ENCODE measurements at regions not wholly inside any gene's neighbourhood (a gene's known extent, or its start where the extent isn't known, plus 50 kb on each side); places are given as distances from the start of the nearest gene placed in this dataset.

DNA sequence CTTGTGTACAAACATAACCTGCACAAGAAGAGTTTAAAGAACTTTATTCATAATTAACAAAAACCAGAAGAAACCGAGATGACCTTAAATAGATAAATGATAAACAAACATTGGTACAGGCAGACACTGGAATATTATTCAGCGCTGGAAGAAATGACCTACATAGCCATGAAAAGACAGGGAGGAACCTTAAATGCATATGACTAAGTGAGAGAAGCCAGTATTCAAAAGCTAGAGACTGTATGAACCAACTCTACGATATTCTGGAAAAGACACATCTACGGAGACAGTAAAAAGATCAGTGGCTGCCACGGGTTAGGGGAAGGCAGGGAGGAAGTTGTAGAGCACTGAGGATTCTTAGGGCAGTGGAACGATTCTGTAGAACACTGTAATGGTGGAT, 333.8 kb upstream of the AKR1E2 start:
- no peak overlapping the region for H3K9ac ChIP-seq (ENCODE audit: low read depth, low read length)

DNA sequence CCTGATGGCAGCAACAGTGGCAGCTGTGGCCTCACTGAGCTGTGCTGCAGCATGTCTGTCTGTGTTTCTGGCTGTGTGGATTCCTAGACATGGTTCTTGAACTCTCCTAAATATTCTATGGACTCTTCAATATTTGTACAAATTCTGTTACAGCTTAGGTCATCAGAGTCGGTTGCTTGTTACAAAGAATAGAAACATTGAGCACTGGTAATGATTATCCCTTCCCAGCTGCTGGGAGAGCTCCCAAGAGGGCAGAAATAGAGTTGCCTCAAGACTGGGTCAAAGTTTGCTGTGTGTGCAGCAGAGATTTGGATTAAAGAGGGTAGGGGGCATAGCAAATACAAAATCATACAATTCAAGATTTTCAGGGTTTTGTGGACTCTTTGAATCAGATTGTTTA, 337.1 kb upstream of the AKR1E2 start:
- 0 out of 2 replicates have a peak, but pooled peaks cover 3% of the 10 kb centered on the region for H3K9me3 ChIP-seq (ENCODE audit: insufficient read depth, low read depth, low read length)
- H3K9ac ChIP-seq (ENCODE audit: low read depth, low read length): no peak overlapping the region
- H3K27ac ChIP-seq (ENCODE audit: low read length): no peak overlapping the region
- no peak overlapping the region for H3K4me3 ChIP-seq (ENCODE audit: low read length)
- no peaks in the 10 kb centered on the region for H3K27me3 ChIP-seq (ENCODE audit: insufficient read depth, low read length)
- H3K4me1 ChIP-seq (ENCODE audit: insufficient read depth, low read length): no peaks in the 10 kb centered on the region
- H3K36me3 ChIP-seq (ENCODE audit: insufficient read depth, low read depth, low read length): no peaks in the 10 kb centered on the region

More for the DNA sequence above, 333.8 kb upstream of the AKR1E2 start:
- no peaks in the 10 kb centered on the region for H3K36me3 ChIP-seq (ENCODE audit: insufficient read depth, low read depth, low read length)
- 0 out of 2 replicates have a peak, but pooled peaks cover 3% of the 10 kb centered on the region for H3K9me3 ChIP-seq (ENCODE audit: insufficient read depth, low read depth, low read length)
- H3K4me1 ChIP-seq (ENCODE audit: insufficient read depth, low read length): no peaks in the 10 kb centered on the region
- no peak overlapping the region for H3K4me3 ChIP-seq (ENCODE audit: low read length)
- no peaks in the 10 kb centered on the region for H3K27me3 ChIP-seq (ENCODE audit: insufficient read depth, low read length)
- no peak overlapping the region for H3K27ac ChIP-seq (ENCODE audit: low read length)

DNA sequence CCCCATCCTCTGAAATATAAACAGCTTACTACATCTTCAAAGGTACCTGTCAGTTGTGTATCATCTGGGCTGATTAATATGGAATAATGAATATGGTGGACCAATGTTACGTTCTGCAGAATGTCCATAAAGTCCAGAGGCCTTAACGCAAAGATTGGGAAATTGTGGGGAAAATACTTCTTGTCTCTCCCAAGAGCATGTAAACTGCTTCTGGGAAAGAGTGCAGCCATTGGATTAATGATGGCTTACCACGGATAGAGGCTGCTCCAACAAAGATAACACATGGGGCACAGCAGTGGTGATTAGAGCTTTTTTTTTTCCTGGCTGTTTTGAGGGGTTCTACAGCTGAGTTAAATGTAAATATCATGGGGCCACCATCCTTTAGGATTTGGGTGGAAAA, 340.4 kb upstream of the AKR1E2 start:
- H3K27me3 ChIP-seq (ENCODE audit: insufficient read depth, low read length): no peaks in the 10 kb centered on the region
- no peak overlapping the region for H3K9ac ChIP-seq (ENCODE audit: low read depth, low read length)
- H3K4me3 ChIP-seq (ENCODE audit: low read length): no peak overlapping the region
- H3K36me3 ChIP-seq (ENCODE audit: insufficient read depth, low read depth, low read length): no peaks in the 10 kb centered on the region
- H3K9me3 ChIP-seq (ENCODE audit: insufficient read depth, low read depth, low read length): no peaks in the 10 kb centered on the region
- peaks cover 4% of the 10 kb centered on the region; the same call in 1 of the 2 replicates for H3K4me1 ChIP-seq (ENCODE audit: insufficient read depth, low read length)
- H3K27ac ChIP-seq (ENCODE audit: low read length): no peak overlapping the region

DNA sequence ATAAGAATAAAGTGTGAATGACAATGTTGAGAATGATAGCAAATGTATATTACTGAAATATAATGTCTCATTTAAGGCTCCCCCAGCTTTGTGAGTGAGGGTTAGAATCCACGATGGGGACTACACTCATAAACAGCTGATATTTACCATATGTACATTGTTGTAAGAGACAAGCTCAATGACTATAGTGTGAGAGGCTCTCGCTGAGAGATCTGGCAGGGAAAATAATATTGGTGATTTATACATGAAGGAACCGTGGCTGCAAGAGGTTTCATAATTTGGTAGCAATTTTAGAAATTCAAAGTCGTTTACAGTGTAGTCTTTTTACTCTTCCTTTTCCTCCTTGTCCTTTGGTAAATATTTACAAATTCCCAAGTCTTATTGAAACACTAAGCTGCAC, 342.2 kb upstream of the AKR1E2 start:
- no peaks in the 10 kb centered on the region for H3K9me3 ChIP-seq (ENCODE audit: insufficient read depth, low read depth, low read length)
- H3K36me3 ChIP-seq (ENCODE audit: insufficient read depth, low read depth, low read length): no peaks in the 10 kb centered on the region
- no peak overlapping the region for H3K4me3 ChIP-seq (ENCODE audit: low read length)
- H3K9ac ChIP-seq (ENCODE audit: low read depth, low read length): no peak overlapping the region
- H3K27ac ChIP-seq (ENCODE audit: low read length): no peak overlapping the region
- H3K27me3 ChIP-seq (ENCODE audit: insufficient read depth, low read length): no peaks in the 10 kb centered on the region
- H3K4me1 ChIP-seq (ENCODE audit: insufficient read depth, low read length): peaks cover 4% of the 10 kb centered on the region; the same call in 1 of the 2 replicates

DNA sequence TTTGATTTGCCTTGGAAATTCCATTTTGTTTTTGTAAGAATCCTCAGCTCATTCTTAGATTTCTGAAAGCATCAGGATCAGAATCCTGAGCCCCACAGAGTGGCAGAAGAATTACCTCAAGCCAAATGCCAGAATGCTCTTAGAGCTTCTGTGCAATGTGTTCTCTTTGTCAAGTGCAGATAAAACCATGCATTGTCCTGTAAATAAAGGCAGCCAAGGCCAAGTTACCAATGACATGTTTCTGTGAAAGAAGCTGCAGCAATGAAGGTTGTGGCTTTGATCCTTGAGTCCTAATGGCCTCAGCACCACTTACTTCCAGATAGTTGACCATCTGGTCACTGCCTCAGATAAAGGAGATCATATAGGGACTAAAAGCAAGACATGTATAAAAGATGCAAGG, 343.3 kb upstream of the AKR1E2 start:
- Histone ChIP-seq H3K9ac (ENCODE audit: low read depth, low read length) (no peak overlapping the region), H3K4me3 (ENCODE audit: low read length) (no peak overlapping the region), H3K27ac (ENCODE audit: low read length) (no peak overlapping the region), H3K4me1 (ENCODE audit: insufficient read depth, low read length) (peaks cover 5% of the 10 kb centered on the region; the same call in 1 of the 2 replicates), H3K9me3 (ENCODE audit: insufficient read depth, low read depth, low read length) (no peaks in the 10 kb centered on the region), H3K36me3 (ENCODE audit: insufficient read depth, low read depth, low read length) (no peaks in the 10 kb centered on the region), H3K27me3 (ENCODE audit: insufficient read depth, low read length) (no peaks in the 10 kb centered on the region)

DNA sequence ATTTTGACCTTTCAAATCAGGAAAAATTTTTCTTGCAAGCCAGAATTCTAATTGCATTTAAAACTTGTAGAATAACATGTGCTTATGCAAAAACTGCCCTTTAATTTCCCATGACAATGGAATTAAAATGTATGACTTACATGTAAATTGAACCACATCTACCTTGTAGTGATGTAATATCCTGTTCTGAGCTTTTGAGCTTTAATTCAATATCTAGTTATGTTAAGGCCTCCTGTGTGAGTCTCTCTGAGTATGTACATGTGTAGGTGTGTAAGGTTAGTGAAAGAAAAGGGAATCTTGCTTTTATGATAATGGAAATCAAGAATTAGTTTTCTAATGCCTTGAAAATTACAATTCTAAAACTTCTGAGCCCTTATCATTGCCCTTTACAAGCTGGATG, 344.8 kb upstream of the AKR1E2 start:
- Histone ChIP-seq H3K4me1 (ENCODE audit: insufficient read depth, low read length) (peaks cover 7% of the 10 kb centered on the region; the same call in 1 of the 2 replicates), H3K9ac (ENCODE audit: low read depth, low read length) (no peak overlapping the region), H3K9me3 (ENCODE audit: insufficient read depth, low read depth, low read length) (no peaks in the 10 kb centered on the region), H3K27me3 (ENCODE audit: insufficient read depth, low read length) (no peaks in the 10 kb centered on the region), H3K27ac (ENCODE audit: low read length) (no peak overlapping the region), H3K4me3 (ENCODE audit: low read length) (no peak overlapping the region), H3K36me3 (ENCODE audit: insufficient read depth, low read depth, low read length) (no peaks in the 10 kb centered on the region)

DNA sequence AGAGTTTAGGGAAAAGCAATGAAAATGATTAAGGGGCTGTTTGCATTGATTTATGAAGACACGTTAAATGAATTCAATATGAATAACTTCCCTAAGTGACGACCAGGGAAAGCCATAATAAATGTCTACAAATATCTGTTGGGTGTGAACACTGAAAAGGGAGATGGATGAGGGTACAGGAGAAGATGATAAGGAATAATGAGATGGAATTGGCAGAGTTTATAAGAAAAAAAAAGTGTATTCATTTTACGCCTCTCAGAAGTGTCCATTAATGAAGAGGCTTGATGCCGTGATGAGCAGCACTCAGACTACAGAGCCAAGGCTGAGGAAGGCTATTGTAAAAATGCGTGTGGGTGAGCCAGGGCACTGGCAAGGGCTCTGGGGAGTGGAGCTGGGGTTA, 346.7 kb upstream of the AKR1E2 start:
- Histone ChIP-seq H3K9me3 (ENCODE audit: insufficient read depth, low read depth, low read length) (no peaks in the 10 kb centered on the region), H3K36me3 (ENCODE audit: insufficient read depth, low read depth, low read length) (no peaks in the 10 kb centered on the region), H3K4me1 (ENCODE audit: insufficient read depth, low read length) (peaks cover 14% of the 10 kb centered on the region), H3K27ac (ENCODE audit: low read length) (no peak overlapping the region), H3K4me3 (ENCODE audit: low read length) (no peak overlapping the region), H3K9ac (ENCODE audit: low read depth, low read length) (no peak overlapping the region), H3K27me3 (ENCODE audit: insufficient read depth, low read length) (no peaks in the 10 kb centered on the region)

DNA sequence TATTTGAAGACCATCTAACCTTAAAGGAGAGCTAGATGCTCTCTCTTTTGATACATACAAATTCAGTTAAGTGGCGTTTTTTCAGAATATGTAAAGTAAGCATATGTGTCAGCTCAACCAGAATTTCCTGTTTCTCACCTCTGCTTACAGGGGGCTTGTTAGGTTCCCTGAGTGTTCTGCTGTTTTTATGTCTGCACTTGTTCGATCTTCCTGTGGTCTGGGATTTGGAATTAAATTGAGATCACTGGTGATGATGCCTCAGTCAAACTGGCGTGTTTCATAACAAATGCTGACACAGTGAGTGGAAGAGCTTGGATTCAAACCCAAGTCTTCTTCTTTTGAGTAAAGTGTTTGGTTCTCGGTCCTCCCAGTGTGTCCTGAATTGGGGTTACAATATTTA, 348.3 kb upstream of the AKR1E2 start:
- Histone ChIP-seq H3K4me3 (ENCODE audit: low read length) (no peak overlapping the region), H3K9ac (ENCODE audit: low read depth, low read length) (no peak overlapping the region), H3K36me3 (ENCODE audit: insufficient read depth, low read depth, low read length) (no peaks in the 10 kb centered on the region), H3K4me1 (ENCODE audit: insufficient read depth, low read length) (peaks cover 16% of the 10 kb centered on the region), H3K9me3 (ENCODE audit: insufficient read depth, low read depth, low read length) (no peaks in the 10 kb centered on the region), H3K27ac (ENCODE audit: low read length) (no peak overlapping the region), H3K27me3 (ENCODE audit: insufficient read depth, low read length) (no peaks in the 10 kb centered on the region)

DNA sequence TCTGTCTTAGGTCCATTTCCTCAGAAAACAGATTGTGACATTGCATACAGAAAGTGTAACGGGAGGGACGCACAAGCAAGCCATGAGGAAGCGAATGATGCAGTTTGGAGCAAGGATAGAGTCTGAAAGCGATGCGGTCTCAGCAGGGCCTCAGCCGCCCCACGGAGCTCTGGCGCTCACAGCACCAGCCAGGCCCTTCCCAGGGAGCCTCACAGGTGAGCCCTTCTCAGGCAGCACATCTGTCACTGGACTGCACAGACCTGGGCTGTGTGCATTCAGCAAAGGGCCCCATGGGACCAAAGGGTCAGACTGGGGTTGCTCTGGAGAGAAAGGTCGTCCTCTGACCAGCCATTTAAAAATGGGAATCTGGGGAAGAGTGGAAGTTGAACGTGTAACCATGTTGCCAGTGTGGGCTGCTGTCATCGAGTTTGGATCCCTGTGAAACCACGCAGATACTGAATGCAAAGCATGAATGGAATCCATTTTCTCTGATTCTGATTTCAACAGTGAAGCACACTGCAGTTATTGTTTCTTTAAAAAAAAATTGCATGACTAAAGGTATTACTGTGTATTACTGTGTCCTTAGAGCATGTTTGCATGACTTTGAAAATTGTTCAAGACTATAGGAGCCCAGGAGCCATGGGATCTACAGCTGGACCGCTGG, 350.0 kb upstream of the AKR1E2 start:
- Histone ChIP-seq H3K9me3 (ENCODE audit: insufficient read depth, low read depth, low read length) (no peaks in the 10 kb centered on the region), H3K27ac (ENCODE audit: low read length) (no peak overlapping the region), H3K36me3 (ENCODE audit: insufficient read depth, low read depth, low read length) (no peaks in the 10 kb centered on the region), H3K4me3 (ENCODE audit: low read length) (no peak overlapping the region), H3K27me3 (ENCODE audit: insufficient read depth, low read length) (no peaks in the 10 kb centered on the region), H3K9ac (ENCODE audit: low read depth, low read length) (no peak overlapping the region), H3K4me1 (ENCODE audit: insufficient read depth, low read length) (peaks cover 13% of the 10 kb centered on the region)

DNA sequence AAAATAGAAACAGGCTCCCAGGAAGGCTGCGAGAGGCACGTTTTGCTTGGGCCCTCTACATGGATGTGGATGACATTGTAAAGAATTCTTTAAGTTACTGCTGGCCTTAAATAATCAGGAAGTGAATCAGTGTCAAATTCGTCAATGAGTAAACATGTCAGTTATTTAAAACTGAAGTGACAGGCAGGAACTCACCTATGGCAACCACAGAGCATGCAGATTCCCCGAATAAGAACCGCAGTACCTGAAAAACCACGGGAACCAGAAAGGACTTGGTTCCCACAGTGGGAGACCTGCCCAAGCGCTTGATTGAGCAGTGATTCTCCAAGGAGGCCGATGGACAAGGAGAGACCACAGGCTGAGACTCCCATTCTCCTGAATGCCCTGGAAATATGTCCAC, 351.2 kb upstream of the AKR1E2 start:
- Histone ChIP-seq H3K27ac (ENCODE audit: low read length) (no peak overlapping the region), H3K27me3 (ENCODE audit: insufficient read depth, low read length) (no peaks in the 10 kb centered on the region), H3K4me3 (ENCODE audit: low read length) (no peak overlapping the region), H3K9me3 (ENCODE audit: insufficient read depth, low read depth, low read length) (no peaks in the 10 kb centered on the region), H3K9ac (ENCODE audit: low read depth, low read length) (no peak overlapping the region), H3K36me3 (ENCODE audit: insufficient read depth, low read depth, low read length) (no peaks in the 10 kb centered on the region), H3K4me1 (ENCODE audit: insufficient read depth, low read length) (peaks cover 17% of the 10 kb centered on the region)

DNA sequence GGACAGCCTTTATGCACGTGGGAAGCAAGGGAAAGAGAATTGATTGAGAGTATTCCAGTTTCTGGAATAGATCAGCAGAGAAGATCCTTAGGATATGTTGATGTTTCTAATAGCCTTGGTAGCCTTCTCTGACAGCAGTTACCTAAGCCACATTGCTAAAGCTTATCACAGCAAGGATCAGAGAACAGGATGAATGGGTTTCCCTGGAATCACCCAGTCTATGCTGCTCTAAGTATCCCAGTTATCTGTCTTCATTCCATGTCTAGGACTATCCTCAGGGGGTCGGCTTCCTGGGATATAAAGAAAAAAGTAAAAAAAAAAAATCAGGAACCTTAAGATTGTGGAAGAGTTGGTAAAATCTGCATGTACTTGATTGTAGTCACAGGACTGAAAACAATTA, 352.0 kb upstream of the AKR1E2 start:
- no peak overlapping the region for H3K4me3 ChIP-seq (ENCODE audit: low read length)

DNA sequence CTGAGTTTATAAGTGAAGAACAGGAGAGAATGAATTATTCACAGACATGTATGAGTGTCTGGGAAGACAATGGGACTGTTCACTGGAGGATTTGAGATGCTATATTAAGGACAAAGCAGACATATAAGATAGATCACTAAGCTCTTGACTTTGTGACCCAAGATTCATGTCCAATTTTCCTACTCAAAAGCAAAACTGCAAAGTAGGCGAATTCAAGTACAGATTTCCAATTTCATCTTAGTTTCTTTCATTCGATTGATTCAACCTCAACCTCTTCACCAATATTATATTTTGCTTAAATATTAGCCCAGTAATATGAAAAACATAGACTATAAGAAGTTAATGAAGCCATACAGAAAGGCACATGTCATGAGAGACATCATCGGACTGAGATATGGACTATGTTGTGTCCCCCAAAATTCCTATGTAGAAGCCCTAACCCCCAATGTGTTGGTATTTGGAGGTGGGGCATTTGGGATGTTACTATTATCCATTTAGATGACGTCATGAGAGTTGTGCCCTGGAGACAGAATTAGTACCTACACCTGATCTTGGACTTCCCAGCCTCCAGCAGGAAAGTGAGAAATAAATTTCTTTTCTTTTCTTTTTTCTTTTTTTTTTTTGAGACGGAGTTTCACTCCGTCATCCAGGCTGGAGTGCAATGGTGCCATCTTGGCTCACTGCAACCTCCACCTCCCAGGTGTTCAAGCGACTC, 353.7 kb upstream of the AKR1E2 start:
- H3K4me1 ChIP-seq (ENCODE audit: insufficient read depth, low read length): peaks cover 13% of the 10 kb centered on the region
- H3K36me3 ChIP-seq (ENCODE audit: insufficient read depth, low read depth, low read length): no peaks in the 10 kb centered on the region
- H3K27me3 ChIP-seq (ENCODE audit: insufficient read depth, low read length): no peaks in the 10 kb centered on the region
- H3K4me3 ChIP-seq (ENCODE audit: low read length): no peak overlapping the region
- H3K9ac ChIP-seq (ENCODE audit: low read depth, low read length): no peak overlapping the region
- H3K27ac ChIP-seq (ENCODE audit: low read length): no peak overlapping the region
- H3K9me3 ChIP-seq (ENCODE audit: insufficient read depth, low read depth, low read length): no peaks in the 10 kb centered on the region

More for the DNA sequence above, 352.0 kb upstream of the AKR1E2 start:
- Histone ChIP-seq H3K4me1 (ENCODE audit: insufficient read depth, low read length) (peaks cover 17% of the 10 kb centered on the region), H3K9ac (ENCODE audit: low read depth, low read length) (no peak overlapping the region), H3K36me3 (ENCODE audit: insufficient read depth, low read depth, low read length) (no peaks in the 10 kb centered on the region), H3K27me3 (ENCODE audit: insufficient read depth, low read length) (no peaks in the 10 kb centered on the region), H3K27ac (ENCODE audit: low read length) (no peak overlapping the region), H3K9me3 (ENCODE audit: insufficient read depth, low read depth, low read length) (no peaks in the 10 kb centered on the region)
